Panc1 (cell line): ENCODE measurements at regions not wholly inside any gene's neighbourhood (a gene's known extent, or its start where the extent isn't known, plus 50 kb on each side); places are given as distances from the start of the nearest gene placed in this dataset.
"Not testable (repeated sequence)": the region's sequence is repeated elsewhere in the genome, so short reads cannot be mapped to it uniquely, and the experiment has no call there.

Source experiments
- ATAC-seq: fragments of 200-7000 bp; cut with Tn5 transposase; 2 replicates; pipeline ENCODE4 v1.9.1; 2020; ENCODE audit warnings: mild to moderate bottlenecking, moderate library complexity
- BruUV-seq: library from RNA; stranded (reverse); fragments of 400-500 nt; replicated peaks from 2 replicates; lab custom pipeline; 2021; lab: Mats Ljungman, UMichigan
- CTCF ChIA-PET: fragments of 300-600 bp; sonication (Branson Sonifier 250); formaldehyde crosslinking; loops from one replicate; lab custom pipeline; 2022; ENCODE audit warnings: antibody characterized with exemption; lab: Charles Lee
- POLR2A ChIA-PET: fragments of 300-600 bp; sonication (Branson Sonifier 250); formaldehyde crosslinking; loops from one replicate; lab custom pipeline; 2022; ENCODE audit warnings: antibody characterized with exemption; lab: Charles Lee
- DNase-seq: peaks from one replicate; pipeline ENCODE4 v3.0.0-alpha.2; 2010; ENCODE audit warnings: low read depth, low spot score
- H3K27ac ChIP-seq: 2 replicates; pipeline ENCODE4 v1.5.1; 2011; ENCODE audit warnings: mild to moderate bottlenecking, low read length, inconsistent platforms
- H3K27me3 ChIP-seq: fragments of 200-500 bp; sonication (Bioruptor generic); 2 replicates; pipeline ENCODE4 v1.6.0; 2014; ENCODE audit warnings: low read length, inconsistent platforms; ENCODE audit not compliant: control insufficient read depth, insufficient read depth
- H3K36me3 ChIP-seq: fragments of 200-500 bp; sonication (Bioruptor generic); 2 replicates; pipeline ENCODE4 v1.5.1; 2014; ENCODE audit warnings: inconsistent platforms, mild to moderate bottlenecking, low read length, moderate library complexity; ENCODE audit not compliant: control insufficient read depth, insufficient read depth
- H3K4me1 ChIP-seq: 2 replicates; pipeline ENCODE4 v1.5.1; 2011; ENCODE audit warnings: inconsistent platforms, mild to moderate bottlenecking, low read length, moderate library complexity; ENCODE audit not compliant: control insufficient read depth, insufficient read depth
- H3K4me3 ChIP-seq, 2 experiments: 2 replicates each; pipeline ENCODE4 v1.5.1; 2011 to 2012; ENCODE audit warnings: low read depth in 2 of 2, low read length in 2 of 2, mild to moderate bottlenecking in 2 of 2, inconsistent platforms in 1 of 2, moderate library complexity in 1 of 2
- H3K9me3 ChIP-seq: fragments of 200-500 bp; sonication (Bioruptor generic); 2 replicates; pipeline ENCODE4 v1.5.1; 2014; ENCODE audit warnings: low read depth, mild to moderate bottlenecking, inconsistent platforms, low read length, moderate library complexity; ENCODE audit not compliant: control insufficient read depth, insufficient read depth
- POLR2AphosphoS5 ChIP-seq: IDR thresholded peaks from 2 replicates; pipeline ENCODE4 v1.6.1; 2012; ENCODE audit warnings: mild to moderate bottlenecking, low read depth, low read length, moderate library complexity
- SIN3A ChIP-seq: IDR thresholded peaks from 2 replicates; pipeline ENCODE4 v1.6.1; 2012; ENCODE audit warnings: low read depth, mild to moderate bottlenecking, low read length, moderate library complexity, borderline replicate concordance; ENCODE audit not compliant: insufficient read depth
- TCF7L2 ChIP-seq: IDR thresholded peaks from 2 replicates; pipeline ENCODE4 v1.6.1; 2011; ENCODE audit warnings: mild to moderate bottlenecking, low read depth, low read length, inconsistent platforms
- in situ Hi-C: cut with HindIII; loops from 2 replicates; pipeline ENCODE4 v1.10.0; 2016; ENCODE audit warnings: low sequenced_read_pairs, low pct_unique_long_range_greater_than_20kb
- intact Hi-C: fragments of 100-400 bp; cut with micrococcal nuclease; formaldehyde crosslinking; loops from one replicate; pipeline ENCODE4 v1.10.0; 2022; ENCODE audit not compliant: unreplicated experiment
- TF ChIP-seq, protein P1 (sequence below): fragments of 450-650 bp; IDR thresholded peaks from 2 replicates; pipeline ENCODE4 v1.5.1; 2017; ENCODE audit warnings: mild to moderate bottlenecking
- TF ChIP-seq, protein P2 (sequence below), 2 experiments: IDR thresholded peaks; 2 replicates each; pipeline ENCODE4 v1.6.1; 2011 to 2012; ENCODE audit warnings: low read depth in 2 of 2, control low read depth in 1 of 2, low read length in 1 of 2, mild to moderate bottlenecking in 1 of 2, moderate library complexity in 1 of 2; ENCODE audit not compliant: insufficient read depth in 1 of 2

- no peak overlapping the region for H3K4me3 ChIP-seq
These were observed 94.2 kb upstream of the DNAJC1 start for GRCh38 chr10:22097696-22098095.

GRCh38 chr10:22091260-22091659 is 87.7 kb upstream of the DNAJC1 start:
- H3K4me3 ChIP-seq, H3K36me3 ChIP-seq, H3K9me3 ChIP-seq, H3K4me1 ChIP-seq, ATAC-seq, POLR2A ChIA-PET, H3K27ac ChIP-seq, H3K27me3 ChIP-seq, intact Hi-C loops, CTCF ChIA-PET, BruUV-seq, DNase-seq, in situ Hi-C loops: not testable (repeated sequence)

More at GRCh38 chr10:22097696-22098095, 94.2 kb upstream of the DNAJC1 start:
- H3K27me3 ChIP-seq: no peaks in the 10 kb centered on the region
- in situ Hi-C loops (no loop called here), intact Hi-C loops (no loop called here)
- BruUV-seq: no TSS peak
- H3K36me3 ChIP-seq: no peaks in the 10 kb centered on the region
- DNase-seq (no peak), ATAC-seq (no peak)
- H3K9me3 ChIP-seq: no peaks in the 10 kb centered on the region
- H3K27ac ChIP-seq: no peak overlapping the region
- CTCF ChIA-PET: no interaction called here
- no peaks in the 10 kb centered on the region for H3K4me1 ChIP-seq
- TF ChIP-seq SIN3A (no peak), TCF7L2 (no peak), POLR2AphosphoS5 (no peak)
- TF ChIP-seq, protein P1, sequence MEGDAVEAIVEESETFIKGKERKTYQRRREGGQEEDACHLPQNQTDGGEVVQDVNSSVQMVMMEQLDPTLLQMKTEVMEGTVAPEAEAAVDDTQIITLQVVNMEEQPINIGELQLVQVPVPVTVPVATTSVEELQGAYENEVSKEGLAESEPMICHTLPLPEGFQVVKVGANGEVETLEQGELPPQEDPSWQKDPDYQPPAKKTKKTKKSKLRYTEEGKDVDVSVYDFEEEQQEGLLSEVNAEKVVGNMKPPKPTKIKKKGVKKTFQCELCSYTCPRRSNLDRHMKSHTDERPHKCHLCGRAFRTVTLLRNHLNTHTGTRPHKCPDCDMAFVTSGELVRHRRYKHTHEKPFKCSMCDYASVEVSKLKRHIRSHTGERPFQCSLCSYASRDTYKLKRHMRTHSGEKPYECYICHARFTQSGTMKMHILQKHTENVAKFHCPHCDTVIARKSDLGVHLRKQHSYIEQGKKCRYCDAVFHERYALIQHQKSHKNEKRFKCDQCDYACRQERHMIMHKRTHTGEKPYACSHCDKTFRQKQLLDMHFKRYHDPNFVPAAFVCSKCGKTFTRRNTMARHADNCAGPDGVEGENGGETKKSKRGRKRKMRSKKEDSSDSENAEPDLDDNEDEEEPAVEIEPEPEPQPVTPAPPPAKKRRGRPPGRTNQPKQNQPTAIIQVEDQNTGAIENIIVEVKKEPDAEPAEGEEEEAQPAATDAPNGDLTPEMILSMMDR: no peak
- TF ChIP-seq, protein P2, sequence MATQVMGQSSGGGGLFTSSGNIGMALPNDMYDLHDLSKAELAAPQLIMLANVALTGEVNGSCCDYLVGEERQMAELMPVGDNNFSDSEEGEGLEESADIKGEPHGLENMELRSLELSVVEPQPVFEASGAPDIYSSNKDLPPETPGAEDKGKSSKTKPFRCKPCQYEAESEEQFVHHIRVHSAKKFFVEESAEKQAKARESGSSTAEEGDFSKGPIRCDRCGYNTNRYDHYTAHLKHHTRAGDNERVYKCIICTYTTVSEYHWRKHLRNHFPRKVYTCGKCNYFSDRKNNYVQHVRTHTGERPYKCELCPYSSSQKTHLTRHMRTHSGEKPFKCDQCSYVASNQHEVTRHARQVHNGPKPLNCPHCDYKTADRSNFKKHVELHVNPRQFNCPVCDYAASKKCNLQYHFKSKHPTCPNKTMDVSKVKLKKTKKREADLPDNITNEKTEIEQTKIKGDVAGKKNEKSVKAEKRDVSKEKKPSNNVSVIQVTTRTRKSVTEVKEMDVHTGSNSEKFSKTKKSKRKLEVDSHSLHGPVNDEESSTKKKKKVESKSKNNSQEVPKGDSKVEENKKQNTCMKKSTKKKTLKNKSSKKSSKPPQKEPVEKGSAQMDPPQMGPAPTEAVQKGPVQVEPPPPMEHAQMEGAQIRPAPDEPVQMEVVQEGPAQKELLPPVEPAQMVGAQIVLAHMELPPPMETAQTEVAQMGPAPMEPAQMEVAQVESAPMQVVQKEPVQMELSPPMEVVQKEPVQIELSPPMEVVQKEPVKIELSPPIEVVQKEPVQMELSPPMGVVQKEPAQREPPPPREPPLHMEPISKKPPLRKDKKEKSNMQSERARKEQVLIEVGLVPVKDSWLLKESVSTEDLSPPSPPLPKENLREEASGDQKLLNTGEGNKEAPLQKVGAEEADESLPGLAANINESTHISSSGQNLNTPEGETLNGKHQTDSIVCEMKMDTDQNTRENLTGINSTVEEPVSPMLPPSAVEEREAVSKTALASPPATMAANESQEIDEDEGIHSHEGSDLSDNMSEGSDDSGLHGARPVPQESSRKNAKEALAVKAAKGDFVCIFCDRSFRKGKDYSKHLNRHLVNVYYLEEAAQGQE (IDR thresholded peaks at IDR 0.05; ENCODE audit: insufficient read depth in 1 of 2, low read depth in 2 of 2, low read length in 1 of 2): no peak
- POLR2A ChIA-PET: no interaction called here

GRCh38 chr10:22087402-22087738 is 83.8 kb upstream of the DNAJC1 start:
- H3K4me1 ChIP-seq: peaks cover 5% of the 10 kb centered on the region; the same call in 1 of the 2 replicates
- H3K27me3 ChIP-seq: no peaks in the 10 kb centered on the region
- TF ChIP-seq TCF7L2: no peak
- no peak for TF ChIP-seq POLR2AphosphoS5
- TF ChIP-seq SIN3A: no peak
- TF ChIP-seq, protein P1: no peak
- TF ChIP-seq, protein P2 (IDR thresholded peaks at IDR 0.05; ENCODE audit: insufficient read depth in 1 of 2, low read depth in 2 of 2, low read length in 1 of 2): no peak
- intact Hi-C loops (no loop called here), in situ Hi-C loops (no loop called here)
- BruUV-seq: no TSS peak
- H3K4me3 ChIP-seq: no peak overlapping the region
- no peak for ATAC-seq
- H3K27ac ChIP-seq: no peak overlapping the region
- POLR2A ChIA-PET: no interaction called here
- DNase-seq: no peak
- H3K36me3 ChIP-seq: no peaks in the 10 kb centered on the region
- CTCF ChIA-PET: no interaction called here
- no peaks in the 10 kb centered on the region for H3K9me3 ChIP-seq
